Common myeloid progenitor, CD34-positive (primary cell): ENCODE measurements at regions not wholly inside any gene's neighbourhood (a gene's known extent, or its start where the extent isn't known, plus 50 kb on each side); places are given as distances from the start of the nearest gene placed in this dataset.

Source experiments
- CTCF ChIA-PET: fragments of 350-600 bp; sonication (Branson Sonifier 250); formaldehyde crosslinking; loops from one replicate; lab custom pipeline; 2021; ENCODE audit warnings: antibody characterized with exemption; lab: Charles Lee
- POLR2A ChIA-PET: fragments of 350-600 bp; sonication (Branson Sonifier 250); formaldehyde crosslinking; loops from one replicate; lab custom pipeline; 2021; ENCODE audit warnings: antibody characterized with exemption; lab: Charles Lee
- DNase-seq, 3 donors: peaks; one replicate each; pipeline versions ENCODE4 v3.0.0 to v3.0.0-alpha.2; 2013
- H3K27ac ChIP-seq, 2 experiments: 1 replicate in 1 of 2; 2 replicates in 1 of 2; pipeline ENCODE4 v1.7.0; 2013; ENCODE audit warnings: inconsistent platforms in 2 of 2, low read length in 2 of 2, mild to moderate bottlenecking in 2 of 2, low read depth in 1 of 2, moderate library complexity in 1 of 2; ENCODE audit not compliant: severe bottlenecking in 2 of 2, insufficient read depth in 1 of 2, poor library complexity in 1 of 2
- H3K27me3 ChIP-seq, 5 experiments: replicated peaks in 2 of 5; 1 replicate in 3 of 5; 2 replicates in 2 of 5; pipeline versions ENCODE4 v1.6.1 to v1.7.0; 2013; ENCODE audit warnings: low read length in 4 of 5, mild to moderate bottlenecking in 2 of 5, moderate library complexity in 2 of 5, inconsistent platforms in 1 of 5; ENCODE audit not compliant: insufficient read depth in 5 of 5, control insufficient read depth in 4 of 5
- H3K36me3 ChIP-seq, 4 experiments: 1 replicate in 2 of 4; 2 replicates in 2 of 4; pipeline versions ENCODE4 v1.6.1 to v1.7.0; 2013; ENCODE audit warnings: low read length in 3 of 4, control low read depth in 1 of 4, mild to moderate bottlenecking in 1 of 4; ENCODE audit not compliant: control insufficient read depth in 4 of 4, insufficient read depth in 4 of 4
- H3K4me1 ChIP-seq, 4 experiments: 1 replicate in 3 of 4; 2 replicates in 1 of 4; pipeline versions ENCODE4 v1.6.1 to v1.7.1; 2013; ENCODE audit warnings: low read length in 3 of 4, mild to moderate bottlenecking in 3 of 4, control low read depth in 1 of 4, inconsistent platforms in 1 of 4, moderate library complexity in 1 of 4; ENCODE audit not compliant: control insufficient read depth in 4 of 4, insufficient read depth in 4 of 4; ENCODE audit errors: control extremely low read depth in 1 of 4
- H3K4me3 ChIP-seq, 7 experiments: 1 replicate in 4 of 7; 2 replicates in 3 of 7; pipeline versions ENCODE4 v1.5.1 to v1.7.0; 2013; ENCODE audit warnings: mild to moderate bottlenecking in 7 of 7, low read length in 6 of 7, moderate library complexity in 6 of 7, inconsistent platforms in 2 of 7, low read depth in 2 of 7, control low read depth in 1 of 7; ENCODE audit not compliant: insufficient read depth in 4 of 7, control insufficient read depth in 1 of 7; ENCODE audit errors: extremely low read depth in 1 of 7
- H3K9me3 ChIP-seq, 5 experiments: 1 replicate in 4 of 5; 2 replicates in 1 of 5; pipeline versions ENCODE4 v1.6.1 to v1.7.1; 2013; ENCODE audit warnings: low read length in 4 of 5, mild to moderate bottlenecking in 2 of 5, inconsistent platforms in 1 of 5, low read depth in 1 of 5, moderate library complexity in 1 of 5; ENCODE audit not compliant: control insufficient read depth in 4 of 5, insufficient read depth in 2 of 5; ENCODE audit errors: control extremely low read depth in 1 of 5
- WGBS: methylation state at CpG from one replicate; pipeline ENCODE4 v1.1.5; 2013; ENCODE audit not compliant: insufficient coverage; 5-methylcytosine and 5-hydroxymethylcytosine counted together

DNA sequence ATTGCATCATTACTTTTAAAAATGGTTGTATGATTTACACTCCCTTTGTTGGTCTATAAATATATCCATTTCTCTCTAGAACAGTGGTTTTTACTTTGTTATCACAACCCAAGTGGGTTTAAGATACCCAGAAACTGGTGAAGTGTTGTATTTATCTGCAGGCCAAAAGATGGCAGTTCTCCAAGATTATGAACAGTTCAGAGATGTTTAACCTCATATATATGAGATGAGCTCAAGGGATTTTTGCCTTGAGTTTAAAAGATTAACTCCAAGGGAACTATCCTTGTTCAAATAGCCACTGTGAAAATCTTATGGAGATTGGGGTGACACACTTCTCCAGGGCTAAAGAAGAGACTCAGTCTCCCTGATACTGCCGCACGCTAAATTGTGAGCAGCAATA, 572.6 kb downstream of the TLE4 start:
- Histone ChIP-seq H3K27me3 (no peaks in the 10 kb centered on the region), H3K27ac (no peak overlapping the region), H3K9me3 (no peaks in the 10 kb centered on the region), H3K4me1 (no peaks in the 10 kb centered on the region), H3K36me3 (no peaks in the 10 kb centered on the region), H3K4me3 (no peak overlapping the region)
- CTCF ChIA-PET: no interaction called here
- no CpG with 5 or more reads among the region's 2 CpGs for WGBS
- POLR2A ChIA-PET: no interaction called here
- no peak for DNase-seq

DNA sequence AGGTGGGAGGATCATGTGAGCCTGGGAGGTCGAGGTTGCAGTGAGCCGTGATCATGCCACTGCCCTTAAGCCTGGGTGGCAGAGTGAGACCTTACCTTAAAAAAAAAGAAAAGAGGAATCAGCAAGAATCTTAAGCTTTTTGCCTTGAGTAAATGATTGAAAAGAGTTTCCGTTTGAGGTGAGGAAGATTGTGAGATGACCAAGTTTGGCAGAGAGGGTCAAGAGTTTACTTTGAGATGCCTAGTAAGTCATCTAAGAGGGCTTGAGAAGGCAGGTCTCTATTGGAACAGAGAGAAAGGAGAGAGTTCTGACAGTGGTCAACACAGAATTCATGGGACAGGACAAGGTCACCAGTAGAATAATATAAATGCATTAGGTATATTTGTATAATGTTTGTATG, 572.1 kb downstream of the TLE4 start:
- Histone ChIP-seq H3K4me3 (no peak overlapping the region), H3K27ac (no peak overlapping the region), H3K27me3 (no peaks in the 10 kb centered on the region), H3K9me3 (no peaks in the 10 kb centered on the region), H3K36me3 (no peaks in the 10 kb centered on the region), H3K4me1 (no peaks in the 10 kb centered on the region)
- ChIA-PET POLR2A (no interaction called here), CTCF (no interaction called here)
- DNase-seq: no peak
- whole genome bisulfite sequencing: 97% methylated on average over 3 of the region's 3 CpGs

DNA sequence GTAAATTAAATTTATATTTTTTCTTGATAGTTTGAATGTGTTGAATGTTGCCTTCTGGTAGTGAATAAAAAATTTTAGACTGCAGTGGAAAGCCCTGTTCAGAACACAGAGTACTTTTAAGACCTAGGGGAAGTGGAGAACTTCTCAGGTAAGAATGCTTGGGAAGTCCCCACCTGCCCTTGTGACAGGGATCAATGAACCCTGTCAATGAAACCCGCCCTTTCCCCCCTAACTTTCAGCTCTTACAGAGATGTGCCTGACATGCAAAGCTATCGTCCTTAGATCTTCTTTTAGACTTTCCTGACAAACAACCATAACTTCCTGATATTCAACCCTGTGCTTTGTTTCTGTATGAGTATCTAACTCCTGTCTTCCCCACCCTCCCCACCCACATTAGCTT, 562.7 kb downstream of the TLE4 start:
- H3K4me3 ChIP-seq: no peak overlapping the region
- no peaks in the 10 kb centered on the region for H3K36me3 ChIP-seq
- no peaks in the 10 kb centered on the region for H3K27me3 ChIP-seq
- no peaks in the 10 kb centered on the region for H3K9me3 ChIP-seq
- no peak overlapping the region for H3K27ac ChIP-seq
- POLR2A ChIA-PET: no interaction called here
- peak in 1 of 3 donors; percentile 27 for DNase-seq
- CTCF ChIA-PET: no interaction called here
- H3K4me1 ChIP-seq: no peaks in the 10 kb centered on the region
- WGBS: 33% methylated on average over 1 of the region's 2 CpGs

DNA sequence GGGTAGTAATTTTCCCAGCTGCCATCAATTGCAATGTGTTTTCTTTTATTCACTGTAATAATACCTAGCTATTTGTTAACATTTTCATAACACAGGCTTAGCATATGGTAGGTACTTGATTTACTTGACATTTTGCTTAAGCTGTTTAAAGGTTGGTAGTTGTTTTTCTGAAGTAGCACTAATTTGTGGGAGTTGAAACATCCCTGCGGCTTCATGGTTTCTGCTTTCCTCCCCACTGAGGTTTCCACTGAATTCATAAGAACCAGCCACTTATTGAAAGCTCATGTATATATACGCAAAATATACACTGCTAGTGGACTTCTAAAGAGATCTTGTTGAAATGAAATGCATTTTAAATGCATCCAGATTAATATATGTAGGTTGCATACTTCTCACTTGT, 559.9 kb downstream of the TLE4 start:
- Histone ChIP-seq H3K4me1 (no peaks in the 10 kb centered on the region), H3K4me3 (no peak overlapping the region), H3K27ac (no peak overlapping the region), H3K27me3 (no peaks in the 10 kb centered on the region), H3K36me3 (no peaks in the 10 kb centered on the region), H3K9me3 (no peaks in the 10 kb centered on the region)
- no CpG with 5 or more reads among the region's 2 CpGs for WGBS
- ChIA-PET POLR2A (no interaction called here), CTCF (no interaction called here)
- DNase-seq: no peak

DNA sequence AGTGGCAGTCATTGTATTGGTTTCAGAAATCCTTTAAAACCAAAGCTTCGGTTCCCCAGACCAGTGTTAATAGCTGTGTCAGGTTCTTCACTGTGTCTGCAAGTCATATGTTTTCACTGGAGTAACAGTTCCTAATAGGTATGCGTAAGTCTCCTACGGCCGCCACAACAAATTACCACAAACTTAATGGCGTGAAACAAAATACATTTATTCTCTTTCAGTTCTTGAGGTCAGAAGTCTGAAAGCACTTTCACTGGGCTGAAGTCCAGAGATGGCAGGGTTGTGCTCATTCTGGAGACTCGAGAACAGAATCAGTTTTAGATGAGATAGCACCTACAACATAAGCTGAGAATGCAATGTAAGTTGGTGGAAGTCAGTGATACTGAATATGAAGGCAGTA, 556.2 kb downstream of the TLE4 start:
- 94% methylated on average over 5 of the region's 6 CpGs for WGBS
- H3K4me3 ChIP-seq: no peak overlapping the region
- H3K4me1 ChIP-seq: no peaks in the 10 kb centered on the region
- H3K9me3 ChIP-seq: no peaks in the 10 kb centered on the region
- POLR2A ChIA-PET: no interaction called here
- DNase-seq: no peak
- H3K36me3 ChIP-seq: no peaks in the 10 kb centered on the region
- CTCF ChIA-PET: no interaction called here
- no peaks in the 10 kb centered on the region for H3K27me3 ChIP-seq
- no peak overlapping the region for H3K27ac ChIP-seq

DNA sequence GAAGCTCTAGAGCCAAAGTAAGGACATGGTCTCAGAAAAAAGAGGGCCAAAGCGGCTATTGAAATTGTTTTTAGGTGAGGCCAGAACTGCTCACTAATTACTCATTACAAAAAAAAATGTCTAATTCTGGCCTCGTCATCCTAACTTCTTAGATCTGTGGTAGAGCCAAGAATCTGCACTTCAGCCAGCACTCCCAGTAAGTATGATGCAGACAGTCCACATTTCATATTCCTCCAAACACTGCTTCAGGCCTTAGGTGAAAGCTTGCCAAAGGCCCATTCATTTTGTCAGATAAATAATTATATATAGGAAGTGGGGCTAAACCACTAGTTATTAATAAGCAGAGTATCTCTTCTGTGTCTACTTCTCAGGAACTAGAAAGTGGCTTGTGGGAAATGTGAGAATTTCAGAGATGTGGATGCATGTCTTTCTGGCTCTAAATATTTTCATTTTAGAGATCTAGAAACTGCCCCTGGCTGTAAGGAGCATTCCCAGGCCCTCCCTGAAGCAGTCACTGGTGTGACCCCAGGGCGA, 554.0 kb downstream of the TLE4 start:
- DNase-seq: no peak
- CTCF ChIA-PET: no interaction called here
- Histone ChIP-seq H3K27ac (no peak overlapping the region), H3K4me3 (no peak overlapping the region), H3K27me3 (no peaks in the 10 kb centered on the region), H3K9me3 (no peaks in the 10 kb centered on the region), H3K4me1 (no peaks in the 10 kb centered on the region), H3K36me3 (no peaks in the 10 kb centered on the region)
- WGBS: 92% methylated on average over 2 of the region's 3 CpGs
- POLR2A ChIA-PET: no interaction called here

DNA sequence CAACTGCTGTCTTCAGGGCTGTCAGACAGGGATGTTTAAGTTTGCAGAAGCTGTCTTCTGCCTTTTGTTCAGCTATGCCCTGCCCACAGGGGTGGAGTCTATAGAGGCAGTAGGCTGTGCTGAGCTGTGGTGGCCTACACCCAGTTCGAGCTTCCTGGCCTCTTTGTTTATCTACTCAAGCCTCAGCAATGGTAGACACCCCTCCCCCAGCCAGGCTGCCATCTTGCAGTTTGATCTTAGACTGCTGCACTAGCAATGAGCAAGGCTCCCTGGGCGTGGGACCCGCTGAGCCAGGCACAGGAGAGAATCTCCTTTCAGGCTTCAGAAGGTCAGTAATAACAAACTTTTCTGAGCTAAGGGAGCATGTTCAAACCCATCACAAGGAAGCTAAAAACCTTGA, 545.3 kb downstream of the TLE4 start:
- DNase-seq: no peak
- ChIA-PET POLR2A (no interaction called here), CTCF (no interaction called here)
- Histone ChIP-seq H3K4me1 (no peaks in the 10 kb centered on the region), H3K36me3 (no peaks in the 10 kb centered on the region), H3K4me3 (no peak overlapping the region), H3K9me3 (peaks cover 0 to 6% (median 0%) of the 10 kb centered on the region in 5 experiments), H3K27ac (no peak overlapping the region), H3K27me3 (no peaks in the 10 kb centered on the region)
- 79% methylated on average over 3 of the region's 3 CpGs for WGBS
